ENCODE measurements at regions not wholly inside any gene's neighbourhood (a gene's known extent, or its start where the extent isn't known, plus 50 kb on each side); places are given as distances from the start of the nearest gene placed in this dataset.

DNA sequence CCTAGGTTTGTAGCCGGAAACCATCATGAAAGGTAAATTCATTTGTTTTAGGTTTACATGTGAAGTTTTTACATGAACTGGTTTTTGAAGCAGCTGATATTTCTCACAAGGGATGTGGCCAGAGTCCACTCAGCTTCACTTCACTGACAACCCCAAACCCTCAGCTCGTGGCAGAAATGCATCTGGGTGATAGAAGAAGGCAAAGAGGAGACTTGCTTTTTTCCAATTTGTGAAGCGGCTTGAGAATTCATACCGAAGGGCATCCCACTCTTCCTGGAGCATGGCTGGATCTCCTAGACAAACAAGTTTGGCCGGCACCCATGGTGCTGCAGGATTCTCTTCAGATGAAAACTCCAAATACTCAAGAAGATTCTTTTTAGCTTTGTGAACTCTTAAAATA, 392.8 kb upstream of the CNR1 start:
- Histone ChIP-seq H3K36me3 (ENCODE audit: control insufficient read depth in 2 of 2, extremely low read depth in 1 of 2, insufficient read depth in 1 of 2, low read length in 1 of 2) (no peaks in the 10 kb centered on the region), H3K4me1 (ENCODE audit: control insufficient read depth in 1 of 2, extremely low read depth in 1 of 2, insufficient read depth in 2 of 2, low read length in 2 of 2) (no peaks in the 10 kb centered on the region), H3K27me3 (replicated peaks in 1 of 2; ENCODE audit: control insufficient read depth in 2 of 2, extremely low read depth in 1 of 2, insufficient read depth in 2 of 2, low read length in 1 of 2) (peaks cover 0 to 4% of the 10 kb centered on the region in 2 experiments), H3K4me3 (ENCODE audit: control insufficient read depth in 1 of 2, extremely low read depth in 1 of 2, low read length in 1 of 2) (no peak overlapping the region), H3K27ac (ENCODE audit: low read length) (no peak overlapping the region), H3K9me3 (no peaks in the 10 kb centered on the region)
- ATAC-seq (replicated peaks in 1 of 4), result no peak
- ChIA-PET POLR2A (no interaction called here), CTCF (interaction anchor here in 1 of 2 donors (0.6 kb wide), 1 partner anchor 833 kb away, joined by 6 read pairs; no protein-coding TSS in a partner anchor)
- no peak overlapping the region for H3K4me3 Mint-ChIP-seq
- peaks cover 0 to 5% (median 5%) of the 10 kb centered on the region in 3 donors for H3K4me1 Mint-ChIP-seq
- no peak overlapping the region for H3K27ac Mint-ChIP-seq
- no peaks in the 10 kb centered on the region for H3K27me3 Mint-ChIP-seq
- H3K36me3 Mint-ChIP-seq, result no peaks in the 10 kb centered on the region
- no peak for DNase-seq
- 64% methylated on average over 2 of the region's 5 CpGs for WGBS (ENCODE audit: insufficient coverage)
- no peaks in the 10 kb centered on the region for H3K9me3 Mint-ChIP-seq

GRCh38 chr6:88556663-88557062, 390.5 kb upstream of the CNR1 start:
- peaks cover 0 to 1% (median under 1%) of the 10 kb centered on the region in 3 donors for H3K4me1 Mint-ChIP-seq
- H3K4me3 Mint-ChIP-seq, result no peak overlapping the region
- Histone ChIP-seq H3K36me3 (ENCODE audit: control insufficient read depth in 2 of 2, extremely low read depth in 1 of 2, insufficient read depth in 1 of 2, low read length in 1 of 2) (no peaks in the 10 kb centered on the region), H3K4me3 (ENCODE audit: control insufficient read depth in 1 of 2, extremely low read depth in 1 of 2, low read length in 1 of 2) (no peak overlapping the region), H3K9me3 (no peaks in the 10 kb centered on the region), H3K27me3 (replicated peaks in 1 of 2; ENCODE audit: control insufficient read depth in 2 of 2, extremely low read depth in 1 of 2, insufficient read depth in 2 of 2, low read length in 1 of 2) (peaks cover 0 to 4% of the 10 kb centered on the region in 2 experiments), H3K4me1 (ENCODE audit: control insufficient read depth in 1 of 2, extremely low read depth in 1 of 2, insufficient read depth in 2 of 2, low read length in 2 of 2) (no peaks in the 10 kb centered on the region), H3K27ac (ENCODE audit: low read length) (no peak overlapping the region)
- ATAC-seq (replicated peaks in 1 of 4) (no peak), DNase-seq (no peak)
- no peaks in the 10 kb centered on the region for H3K36me3 Mint-ChIP-seq
- no peaks in the 10 kb centered on the region for H3K9me3 Mint-ChIP-seq
- POLR2A ChIA-PET, result no interaction called here
- peak overlapping the region in 1 of 2 donors; percentile 38 for H3K27ac Mint-ChIP-seq
- WGBS (ENCODE audit: insufficient coverage), result no CpG with 5 or more reads among the region's 4 CpGs
- CTCF ChIA-PET, result no interaction called here
- peaks cover 0 to 4% of the 10 kb centered on the region in 2 donors for H3K27me3 Mint-ChIP-seq

DNA sequence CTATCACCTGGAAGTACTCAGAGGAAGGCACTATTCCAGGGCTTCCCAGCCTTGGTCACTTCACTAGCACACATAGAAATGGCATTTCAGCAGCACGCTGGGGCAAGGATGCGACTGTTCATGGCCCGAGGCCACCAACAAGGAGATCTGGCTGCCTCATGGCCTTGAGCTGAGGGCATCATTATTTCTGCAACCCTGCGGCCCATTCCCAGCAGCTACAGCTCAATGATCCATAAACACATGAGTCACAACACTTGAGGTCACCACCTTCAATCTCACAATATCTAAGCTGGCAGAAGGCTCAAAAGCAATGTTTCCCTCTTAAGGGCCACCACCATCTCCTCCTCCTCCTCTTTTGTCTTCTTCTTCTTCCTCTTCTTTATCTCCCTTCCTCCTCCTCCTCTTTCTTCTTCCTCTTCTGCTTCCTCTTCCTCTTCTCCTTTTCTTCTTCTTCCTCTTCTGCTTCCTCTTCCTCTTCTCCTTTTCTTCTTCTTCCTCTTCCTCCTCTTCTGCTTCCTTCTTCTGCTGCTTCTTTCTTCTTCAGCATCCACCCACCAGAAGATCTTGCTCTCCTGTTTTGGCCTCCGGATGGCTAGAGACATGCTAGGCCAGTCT, 382.9 kb upstream of the CNR1 start:
- 93% methylated on average over 4 of the region's 5 CpGs for WGBS (ENCODE audit: insufficient coverage)
- Mint-ChIP-seq H3K4me1 (no peaks in the 10 kb centered on the region), H3K9me3 (no peaks in the 10 kb centered on the region), H3K27me3 (peaks cover 4% of the 10 kb centered on the region in 2 donors), H3K4me3 (no peak overlapping the region), H3K36me3 (no peaks in the 10 kb centered on the region), H3K27ac (no peak overlapping the region)
- Histone ChIP-seq H3K4me3 (ENCODE audit: control insufficient read depth in 1 of 2, extremely low read depth in 1 of 2, low read length in 1 of 2) (no peak overlapping the region), H3K36me3 (ENCODE audit: control insufficient read depth in 2 of 2, extremely low read depth in 1 of 2, insufficient read depth in 1 of 2, low read length in 1 of 2) (no peaks in the 10 kb centered on the region), H3K4me1 (ENCODE audit: control insufficient read depth in 1 of 2, extremely low read depth in 1 of 2, insufficient read depth in 2 of 2, low read length in 2 of 2) (no peaks in the 10 kb centered on the region), H3K9me3 (no peaks in the 10 kb centered on the region), H3K27ac (ENCODE audit: low read length) (no peak overlapping the region), H3K27me3 (replicated peaks in 1 of 2; ENCODE audit: control insufficient read depth in 2 of 2, extremely low read depth in 1 of 2, insufficient read depth in 2 of 2, low read length in 1 of 2) (peaks cover 0 to 6% of the 10 kb centered on the region in 2 experiments)
- ATAC-seq (replicated peaks in 1 of 4) (no peak), DNase-seq (no peak)
- ChIA-PET CTCF (no interaction called here), POLR2A (no interaction called here)

DNA sequence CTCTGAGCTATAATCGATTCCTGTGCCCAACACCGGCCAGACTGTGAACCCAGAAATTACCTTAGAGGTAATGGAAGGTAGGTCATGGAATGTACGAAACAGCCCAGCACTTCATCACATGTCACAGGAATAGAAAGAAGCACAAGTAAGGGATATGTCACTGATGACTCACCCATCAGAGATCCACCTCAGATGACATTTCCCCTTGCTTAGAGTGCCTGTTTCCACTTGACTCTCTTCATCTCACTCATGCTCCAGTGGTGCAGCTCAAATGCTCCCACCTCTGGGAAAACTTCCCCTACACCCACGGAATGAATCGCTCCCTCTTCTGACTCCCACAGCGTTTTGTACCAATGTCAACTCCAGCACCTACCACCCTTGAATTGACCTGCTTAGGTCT, 381.6 kb upstream of the CNR1 start:
- H3K27me3 Mint-ChIP-seq, result peaks cover 3 to 4% of the 10 kb centered on the region in 2 donors
- DNase-seq (no peak), ATAC-seq (replicated peaks in 1 of 4) (no peak)
- ChIA-PET CTCF (no interaction called here), POLR2A (no interaction called here)
- no peaks in the 10 kb centered on the region for H3K9me3 Mint-ChIP-seq
- Histone ChIP-seq H3K9me3 (no peaks in the 10 kb centered on the region), H3K27ac (ENCODE audit: low read length) (no peak overlapping the region), H3K4me3 (ENCODE audit: control insufficient read depth in 1 of 2, extremely low read depth in 1 of 2, low read length in 1 of 2) (no peak overlapping the region), H3K27me3 (replicated peaks in 1 of 2; ENCODE audit: control insufficient read depth in 2 of 2, extremely low read depth in 1 of 2, insufficient read depth in 2 of 2, low read length in 1 of 2) (peaks cover 0 to 6% of the 10 kb centered on the region in 2 experiments), H3K36me3 (ENCODE audit: control insufficient read depth in 2 of 2, extremely low read depth in 1 of 2, insufficient read depth in 1 of 2, low read length in 1 of 2) (no peaks in the 10 kb centered on the region), H3K4me1 (ENCODE audit: control insufficient read depth in 1 of 2, extremely low read depth in 1 of 2, insufficient read depth in 2 of 2, low read length in 2 of 2) (no peaks in the 10 kb centered on the region)
- no peaks in the 10 kb centered on the region for H3K36me3 Mint-ChIP-seq
- no peak overlapping the region for H3K4me3 Mint-ChIP-seq
- H3K27ac Mint-ChIP-seq, result no peak overlapping the region
- no peaks in the 10 kb centered on the region for H3K4me1 Mint-ChIP-seq
- WGBS (ENCODE audit: insufficient coverage), result 83% methylated on average over 3 of the region's 6 CpGs

GRCh38 chr6:88545991-88546390, 379.8 kb upstream of the CNR1 start:
- H3K4me1 Mint-ChIP-seq, result no peaks in the 10 kb centered on the region
- 100% methylated on average over 1 of the region's 4 CpGs for WGBS (ENCODE audit: insufficient coverage)

DNA sequence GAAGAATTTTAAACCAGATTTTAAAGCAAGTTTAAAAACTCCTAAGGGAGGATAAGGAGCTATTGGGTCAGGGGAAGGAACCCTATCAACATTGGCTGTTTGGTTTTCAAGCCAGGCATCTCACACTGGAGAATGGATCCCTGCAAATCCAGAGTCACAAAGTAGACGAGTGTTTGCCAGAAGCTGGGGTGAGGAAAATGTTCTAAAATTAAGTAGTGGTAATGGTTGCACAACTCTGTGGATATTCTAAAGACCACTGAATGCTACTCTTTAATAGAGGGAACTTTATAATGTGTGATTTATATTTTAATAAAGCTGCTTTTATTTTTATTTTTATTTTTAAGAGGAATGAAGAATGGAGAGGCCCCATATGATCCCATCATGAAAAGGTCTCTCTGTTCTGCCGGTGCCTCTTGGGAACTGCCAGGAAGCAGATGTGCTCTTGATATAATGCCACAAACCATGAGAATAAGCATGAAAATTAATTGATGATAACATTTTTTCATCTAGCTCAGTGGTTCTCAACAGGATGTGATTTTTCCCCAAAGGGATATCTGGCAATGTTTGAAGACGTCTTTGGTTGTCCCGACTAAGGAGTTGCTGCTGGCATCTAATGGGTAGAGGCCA, 379.0 kb upstream of the CNR1 start:
- ChIA-PET CTCF (interaction anchor here in 1 of 2 donors (0.9 kb wide), 1 partner anchor 61 kb away, joined by 3 read pairs; no protein-coding TSS in a partner anchor), POLR2A (no interaction called here)
- no peak overlapping the region for H3K27ac Mint-ChIP-seq
- Histone ChIP-seq H3K4me1 (ENCODE audit: control insufficient read depth in 1 of 2, extremely low read depth in 1 of 2, insufficient read depth in 2 of 2, low read length in 2 of 2) (no peaks in the 10 kb centered on the region), H3K9me3 (no peaks in the 10 kb centered on the region), H3K27ac (ENCODE audit: low read length) (no peak overlapping the region), H3K4me3 (ENCODE audit: control insufficient read depth in 1 of 2, extremely low read depth in 1 of 2, low read length in 1 of 2) (no peak overlapping the region), H3K27me3 (replicated peaks in 1 of 2; ENCODE audit: control insufficient read depth in 2 of 2, extremely low read depth in 1 of 2, insufficient read depth in 2 of 2, low read length in 1 of 2) (peaks cover 0 to 6% of the 10 kb centered on the region in 2 experiments), H3K36me3 (ENCODE audit: control insufficient read depth in 2 of 2, extremely low read depth in 1 of 2, insufficient read depth in 1 of 2, low read length in 1 of 2) (no peaks in the 10 kb centered on the region)
- H3K36me3 Mint-ChIP-seq, result no peaks in the 10 kb centered on the region
- ATAC-seq (replicated peaks in 1 of 4) (no peak), DNase-seq (no peak)
- no peak overlapping the region for H3K4me3 Mint-ChIP-seq
- 17% methylated on average over 1 of the region's 4 CpGs for WGBS (ENCODE audit: insufficient coverage)
- no peaks in the 10 kb centered on the region for H3K27me3 Mint-ChIP-seq
- H3K9me3 Mint-ChIP-seq, result no peaks in the 10 kb centered on the region
- no peaks in the 10 kb centered on the region for H3K4me1 Mint-ChIP-seq

More at GRCh38 chr6:88545991-88546390, 379.8 kb upstream of the CNR1 start:
- no peak overlapping the region for H3K27ac Mint-ChIP-seq
- Histone ChIP-seq H3K4me1 (ENCODE audit: control insufficient read depth in 1 of 2, extremely low read depth in 1 of 2, insufficient read depth in 2 of 2, low read length in 2 of 2) (no peaks in the 10 kb centered on the region), H3K27ac (ENCODE audit: low read length) (no peak overlapping the region), H3K4me3 (ENCODE audit: control insufficient read depth in 1 of 2, extremely low read depth in 1 of 2, low read length in 1 of 2) (no peak overlapping the region), H3K36me3 (ENCODE audit: control insufficient read depth in 2 of 2, extremely low read depth in 1 of 2, insufficient read depth in 1 of 2, low read length in 1 of 2) (no peaks in the 10 kb centered on the region), H3K9me3 (no peaks in the 10 kb centered on the region), H3K27me3 (replicated peaks in 1 of 2; ENCODE audit: control insufficient read depth in 2 of 2, extremely low read depth in 1 of 2, insufficient read depth in 2 of 2, low read length in 1 of 2) (peaks cover 0 to 6% of the 10 kb centered on the region in 2 experiments)
- ChIA-PET POLR2A (no interaction called here), CTCF (no interaction called here)
- ATAC-seq (replicated peaks in 1 of 4), result no peak
- no peak overlapping the region for H3K4me3 Mint-ChIP-seq
- no peaks in the 10 kb centered on the region for H3K27me3 Mint-ChIP-seq
- DNase-seq, result no peak
- H3K9me3 Mint-ChIP-seq, result no peaks in the 10 kb centered on the region
- H3K36me3 Mint-ChIP-seq, result no peaks in the 10 kb centered on the region
